HG03442 (cell line): ENCODE measurements at regions not wholly inside any gene's neighbourhood (a gene's known extent, or its start where the extent isn't known, plus 50 kb on each side); places are given as distances from the start of the nearest gene placed in this dataset.
"Not testable (repeated sequence)": the region's sequence is repeated elsewhere in the genome, so short reads cannot be mapped to it uniquely, and the experiment has no call there.

Source experiments
- ATAC-seq: cut with Tn5 transposase; IDR thresholded peaks from one replicate; pipeline ENCODE4 v1.9.1; 2021; ENCODE audit warnings: mild to moderate bottlenecking, moderate library complexity; ENCODE audit not compliant: unreplicated experiment

DNA sequence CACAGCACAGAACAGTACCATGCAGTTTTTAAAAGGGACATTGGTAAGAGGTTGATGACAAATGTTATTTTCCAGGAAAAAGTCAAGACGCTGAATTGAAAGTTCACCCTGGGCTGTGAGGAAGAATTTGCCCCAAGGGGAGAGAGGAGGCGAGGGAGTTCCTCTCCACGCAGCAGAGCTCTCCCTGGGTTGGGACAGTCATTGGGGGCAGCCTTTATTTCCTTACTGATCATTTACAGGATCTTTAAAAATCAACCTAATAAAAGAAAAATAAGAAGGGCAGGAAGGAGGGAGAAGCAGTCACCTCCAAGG, 49.9 kb upstream of the WNT7B start:
- ATAC-seq: no peak

GRCh38 chr22:46027211-46028105, 50.5 kb upstream of the WNT7B start:
- no peak for ATAC-seq

- ATAC-seq: no peak
These were observed 51.4 kb upstream of the WNT7B start for GRCh38 chr22:46028106-46028991.

DNA sequence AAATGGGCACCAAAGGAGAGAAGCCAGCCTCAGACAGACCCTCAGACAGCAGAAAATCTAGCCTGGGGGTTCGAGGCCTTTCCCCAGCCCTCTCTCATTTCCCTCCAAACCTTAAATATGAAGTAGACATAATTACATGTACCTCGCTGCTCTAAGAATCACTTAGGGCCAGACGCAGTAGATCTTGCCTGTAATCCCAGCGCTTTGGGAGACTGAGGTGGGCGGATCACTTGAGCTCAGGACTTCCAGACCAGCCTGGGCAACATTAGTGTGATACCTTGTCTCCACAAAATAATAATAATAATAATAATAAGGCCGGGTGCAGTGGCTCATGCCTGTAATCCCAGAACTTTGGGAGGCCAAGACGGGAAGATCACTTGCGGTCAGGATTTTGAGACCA, 52.1 kb upstream of the WNT7B start:
- no peak for ATAC-seq

DNA sequence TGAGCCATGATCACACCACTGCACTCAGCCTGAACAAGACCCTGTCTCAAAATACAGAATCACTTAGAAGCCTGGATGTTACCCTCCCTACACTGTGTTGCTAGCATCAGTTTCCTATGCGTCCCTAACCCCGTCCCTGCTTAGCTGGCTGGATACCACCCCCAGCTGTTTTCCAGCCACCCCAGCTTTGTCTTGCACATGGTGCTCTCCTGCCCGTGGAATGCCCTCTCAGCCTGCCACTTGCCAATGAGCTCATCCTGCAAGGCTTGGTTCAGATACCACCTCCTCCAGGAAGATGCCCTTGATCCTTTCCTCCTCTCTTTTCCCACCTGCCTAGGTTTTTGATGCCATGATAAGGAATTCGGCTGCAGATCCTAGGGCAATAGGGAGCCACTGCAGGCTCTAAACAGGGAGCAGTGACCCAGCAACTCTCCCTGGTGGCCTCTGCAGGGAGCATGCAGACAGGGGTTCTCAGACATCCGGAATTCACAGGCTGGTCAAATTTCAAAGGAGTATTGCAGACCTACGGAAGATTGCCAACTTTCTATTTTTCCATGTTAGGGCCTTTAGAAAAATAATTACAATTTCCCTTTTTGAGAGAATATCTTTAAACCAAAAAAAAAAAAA, 52.7 kb upstream of the WNT7B start:
- no peak for ATAC-seq

DNA sequence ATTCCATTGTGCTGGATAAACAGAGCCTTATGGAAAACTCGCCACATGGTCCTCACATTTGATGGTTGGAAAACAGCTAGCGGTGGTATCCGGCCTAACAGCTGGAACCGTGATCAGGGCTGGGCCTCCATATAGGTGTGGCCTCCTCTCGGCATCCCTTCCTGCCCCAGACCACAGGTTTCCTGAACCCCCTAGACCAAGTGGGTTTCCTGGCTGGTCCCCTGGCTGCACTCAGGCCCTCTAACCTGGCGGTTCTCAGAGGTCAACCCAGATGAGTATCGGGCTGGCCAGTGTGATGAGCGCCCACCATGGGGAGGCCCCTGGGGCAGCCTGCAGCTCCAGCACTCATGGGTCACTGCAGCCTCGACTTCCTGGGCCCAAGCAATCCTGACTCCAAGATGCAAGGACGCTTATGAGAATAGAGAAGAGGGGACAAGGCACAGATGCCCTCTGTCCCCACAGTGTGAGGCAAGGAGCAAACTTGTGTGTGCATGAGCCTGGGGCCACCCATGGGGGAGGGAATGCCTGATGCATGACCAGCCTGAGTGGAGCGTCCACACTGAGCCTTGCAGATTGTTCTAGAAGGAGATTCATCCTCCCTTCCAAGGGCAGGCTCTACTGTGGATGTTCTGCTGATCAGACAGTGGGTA, 53.4 kb upstream of the WNT7B start:
- ATAC-seq: no peak

DNA sequence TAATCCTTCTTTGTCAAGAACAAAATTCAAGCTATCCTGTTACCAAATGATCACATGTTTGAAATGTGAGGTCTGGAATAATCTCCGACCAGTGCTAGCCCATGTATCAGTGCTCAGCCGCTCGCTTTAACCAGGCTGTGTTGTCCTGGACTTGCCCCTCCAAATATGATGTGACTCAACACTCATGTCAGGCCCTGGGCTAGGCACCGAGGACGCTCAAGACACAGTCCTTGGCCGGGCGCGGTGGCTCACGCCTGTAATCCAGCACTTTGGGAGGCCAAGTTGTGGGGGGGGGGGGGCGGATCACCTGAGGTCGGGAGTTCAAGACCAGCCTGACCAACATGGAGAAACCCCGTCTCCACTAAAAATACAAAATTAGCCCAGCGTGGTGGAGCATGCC, 54.1 kb upstream of the WNT7B start:
- ATAC-seq: no peak

DNA sequence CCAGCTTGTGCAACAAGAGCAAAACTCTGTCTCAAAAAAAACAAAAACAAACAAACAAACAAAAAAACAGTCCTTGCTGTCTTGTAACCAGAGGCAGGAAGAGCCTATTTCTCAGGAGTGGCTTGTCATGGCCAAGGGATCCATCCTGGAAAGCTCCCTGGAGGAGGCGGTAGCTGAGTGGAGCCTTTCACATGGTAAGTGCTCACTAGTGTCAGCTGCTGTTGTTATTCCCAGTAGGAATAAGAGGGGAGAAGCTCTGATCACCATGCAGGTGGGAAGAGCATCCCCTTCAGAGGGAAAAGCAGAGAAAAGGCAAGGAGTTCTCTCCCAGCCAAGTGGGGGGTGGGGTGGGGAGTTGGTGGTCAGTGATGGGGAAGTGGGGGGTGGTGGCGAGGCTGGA, 54.6 kb upstream of the WNT7B start:
- no peak for ATAC-seq

GRCh38 chr22:46031965-46032851, 55.2 kb upstream of the WNT7B start:
- no peak for ATAC-seq

DNA sequence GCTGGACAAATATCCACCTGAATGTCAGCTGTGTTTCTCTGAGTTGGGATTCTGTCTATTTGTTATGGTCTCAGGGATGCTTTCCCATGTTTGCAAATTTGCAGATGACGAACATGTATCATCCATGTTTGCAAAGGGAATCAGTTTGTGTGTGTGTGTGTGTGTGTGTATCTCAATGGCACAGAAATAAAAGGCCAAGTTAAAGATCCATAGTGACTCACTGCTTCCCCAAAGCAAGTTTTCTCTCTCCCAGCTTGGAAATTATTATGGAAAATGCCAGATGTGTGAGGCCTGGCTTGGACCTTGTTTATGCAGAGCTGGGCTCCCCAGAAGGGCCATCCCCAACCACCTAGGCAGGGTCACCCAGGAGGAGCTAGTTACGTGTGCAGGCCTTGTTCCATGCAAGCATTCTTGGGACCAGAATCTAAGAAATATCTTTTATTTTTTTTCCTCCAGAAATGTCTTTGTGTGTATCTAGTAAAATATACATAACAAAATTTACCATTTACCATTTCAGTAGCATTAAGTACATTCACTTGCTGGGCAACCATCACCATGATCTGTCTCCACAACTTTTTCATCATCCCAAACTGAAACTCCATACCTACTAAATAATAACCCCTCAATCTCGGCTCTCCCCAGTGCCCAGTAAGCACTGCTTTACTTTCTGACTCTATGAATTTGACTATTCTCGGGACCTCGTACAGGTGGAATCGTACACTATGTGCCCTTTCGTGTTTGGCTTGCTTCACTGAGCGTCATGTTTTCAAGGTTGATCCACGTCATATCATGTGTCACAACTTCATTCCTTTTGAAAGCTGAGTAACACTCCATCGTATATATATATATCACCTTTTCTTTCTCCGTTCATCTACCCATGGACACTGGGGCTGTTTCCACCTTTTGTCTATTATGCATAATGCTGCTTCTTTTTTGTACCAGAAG, 56.6 kb upstream of the WNT7B start:
- ATAC-seq: no peak

DNA sequence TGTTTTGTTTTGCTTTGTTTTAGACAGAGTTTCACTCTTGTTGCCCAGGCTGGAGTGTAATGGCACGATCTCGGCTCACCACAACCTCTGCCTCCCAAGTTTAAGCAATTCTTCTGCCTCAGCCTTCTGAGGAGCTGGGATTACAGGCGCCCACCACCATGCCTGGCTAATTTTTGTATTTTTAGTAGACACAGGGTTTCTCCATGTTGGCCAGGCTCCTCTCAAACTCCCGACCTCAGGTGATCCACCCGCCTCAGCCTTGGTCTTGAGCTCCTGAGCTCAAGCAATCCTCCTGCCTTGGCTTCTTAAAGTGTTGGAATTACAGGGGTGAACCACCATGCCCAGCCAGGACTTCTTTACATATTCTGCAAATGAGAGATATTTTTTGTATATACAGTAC, 57.5 kb upstream of the WNT7B start:
- not testable (repeated sequence) for ATAC-seq

- ATAC-seq: no peak
These were observed 58.4 kb upstream of the WNT7B start for GRCh38 chr22:46035380-46035741.

DNA sequence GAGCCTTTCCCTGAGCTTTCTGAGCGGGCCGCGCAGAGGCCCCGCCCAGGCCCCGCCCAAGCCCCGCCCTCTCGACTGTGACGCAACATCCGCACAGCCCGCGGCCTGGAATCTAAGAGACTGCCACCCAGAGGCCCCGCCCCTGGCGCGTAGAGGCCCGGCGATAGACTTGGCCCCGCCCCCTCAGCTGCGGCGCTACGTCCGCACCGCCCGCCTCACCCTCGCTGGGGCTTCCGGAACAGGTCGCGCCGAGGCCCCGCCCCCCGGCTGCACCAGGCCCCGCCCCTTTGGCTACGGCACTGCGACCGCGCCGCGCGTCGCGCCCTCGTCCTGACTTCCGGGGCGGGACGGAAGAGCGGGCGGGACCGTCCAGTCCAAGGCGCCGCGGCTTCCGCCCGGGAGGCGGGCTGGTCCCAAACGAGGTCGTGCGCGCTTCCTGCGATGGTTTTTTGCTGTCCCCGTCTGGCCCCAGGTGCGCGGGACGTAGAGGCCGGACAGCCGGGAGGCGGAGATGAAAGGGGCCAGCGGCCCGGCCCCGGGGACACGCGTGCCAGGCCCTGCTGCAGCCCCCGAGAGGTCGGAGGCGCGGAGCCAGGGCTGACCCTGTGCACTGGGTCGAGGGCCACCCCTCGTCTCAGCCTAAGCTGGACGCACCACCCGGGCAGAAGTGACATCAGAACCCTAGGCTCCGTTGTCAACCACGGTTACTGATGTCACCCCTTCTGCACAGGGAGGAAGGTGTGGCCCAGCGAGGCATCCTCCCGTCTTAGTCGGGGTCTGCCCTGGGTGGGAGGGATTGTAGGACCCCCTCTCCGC, 59.0 kb upstream of the WNT7B start:
- peak; percentile 93 for ATAC-seq

- no peak for ATAC-seq
These were observed 59.8 kb upstream of the WNT7B start for GRCh38 chr22:46036558-46037408.

- ATAC-seq: no peak
These were observed 61.2 kb upstream of the WNT7B start for GRCh38 chr22:46038174-46038487.

GRCh38 chr22:46038516-46039430, 61.8 kb upstream of the WNT7B start:
- ATAC-seq: no peak
